ENCODE measurements at regions not wholly inside any gene's neighbourhood (a gene's known extent, or its start where the extent isn't known, plus 50 kb on each side); places are given as distances from the start of the nearest gene placed in this dataset.

DNA sequence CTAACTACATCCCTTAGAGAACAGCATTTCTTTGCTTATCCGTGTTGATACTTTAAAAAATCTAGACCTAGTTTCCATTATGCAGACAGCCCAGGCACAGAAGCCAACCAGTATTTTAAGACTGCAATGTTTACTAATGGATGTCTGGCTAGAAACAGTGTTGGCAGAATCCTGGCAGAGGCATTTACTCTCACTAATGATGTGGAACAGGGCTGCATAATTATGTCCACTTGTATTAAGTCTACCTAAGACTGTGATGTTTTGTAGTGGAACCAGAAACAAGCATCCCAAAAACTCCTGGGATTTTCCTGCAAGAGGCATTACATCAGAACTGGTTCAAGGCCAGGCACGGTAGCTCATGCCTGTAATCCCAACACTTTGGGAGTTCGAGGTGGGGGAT is 50.2 kb upstream of the PICALM start:
- DNase-seq (ENCODE audit: low spot score): no peak

All from SW480 (cell line).